Thymus (tissue), 11 donors: ENCODE measurements at regions not wholly inside any gene's neighbourhood (a gene's known extent, or its start where the extent isn't known, plus 50 kb on each side); places are given as distances from the start of the nearest gene placed in this dataset.

Experiments used
- DNase-seq, 9 donors: peaks; one replicate each; pipeline ENCODE4 v3.0.0-alpha.2; 2013; ENCODE audit warnings: low spot score in 9 of 9, low read depth in 6 of 9, missing footprints in 1 of 9
- H3K27ac ChIP-seq, 2 donors: one replicate each; pipeline ENCODE4 v1.5.1; 2013; ENCODE audit warnings: control low read depth in 1 of 2, low read depth in 1 of 2, low read length in 1 of 2, mild to moderate bottlenecking in 1 of 2, moderate library complexity in 1 of 2
- H3K27me3 ChIP-seq, 2 donors: one replicate each; pipeline ENCODE4 v1.5.1; 2013; ENCODE audit warnings: low read length in 1 of 2; ENCODE audit not compliant: control insufficient read depth in 2 of 2, insufficient read depth in 1 of 2
- H3K36me3 ChIP-seq, 2 donors: one replicate each; pipeline ENCODE4 v1.5.1; 2013; ENCODE audit warnings: low read length in 1 of 2, mild to moderate bottlenecking in 1 of 2, moderate library complexity in 1 of 2; ENCODE audit not compliant: control insufficient read depth in 2 of 2, insufficient read depth in 2 of 2
- H3K4me1 ChIP-seq, 2 donors: one replicate each; pipeline ENCODE4 v1.5.1; 2013; ENCODE audit warnings: low read length in 2 of 2; ENCODE audit not compliant: control insufficient read depth in 2 of 2, insufficient read depth in 2 of 2
- H3K4me3 ChIP-seq, 2 donors: one replicate each; pipeline ENCODE4 v1.5.1; 2013; ENCODE audit warnings: low read length in 2 of 2, control low read depth in 1 of 2, mild to moderate bottlenecking in 1 of 2
- H3K9me3 ChIP-seq, 2 donors: one replicate each; pipeline ENCODE4 v1.5.1; 2013; ENCODE audit warnings: low read length in 1 of 2, mild to moderate bottlenecking in 1 of 2; ENCODE audit not compliant: control insufficient read depth in 2 of 2, insufficient read depth in 1 of 2
- WGBS: extraction: QIAGEN DNeasy Blood & Tissue Kit; methylation state at CpG from one replicate; pipeline ENCODE4 v1.1.7; 2013; 5-methylcytosine and 5-hydroxymethylcytosine counted together
- donor health status: healthy.

DNA sequence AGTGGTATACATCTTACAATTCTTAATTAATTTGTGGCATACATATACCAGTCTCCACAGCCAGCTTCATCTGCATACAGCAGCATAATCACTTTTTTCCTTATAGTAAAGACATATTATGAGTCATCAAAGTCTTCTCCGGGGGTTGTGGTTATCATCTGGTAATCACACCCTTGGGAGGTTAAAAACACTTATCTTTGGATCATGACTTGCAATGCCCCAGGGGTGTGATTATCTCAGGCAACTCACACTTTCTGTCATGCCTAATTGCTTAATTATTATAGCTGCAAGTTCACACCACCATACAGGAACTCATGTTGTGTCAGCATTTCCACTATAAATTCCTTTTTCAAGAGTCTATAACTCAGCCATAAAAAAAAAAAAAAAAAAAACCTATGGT lies 218.4 kb downstream of the ANXA1 start:
- Histone ChIP-seq H3K36me3 (no peaks in the 10 kb centered on the region), H3K4me3 (no peak overlapping the region), H3K9me3 (no peaks in the 10 kb centered on the region), H3K27me3 (no peaks in the 10 kb centered on the region), H3K27ac (no peak overlapping the region), H3K4me1 (no peaks in the 10 kb centered on the region)
- WGBS = 43% methylated on average over 1 of the region's 1 CpG
- DNase-seq = no peak

DNA sequence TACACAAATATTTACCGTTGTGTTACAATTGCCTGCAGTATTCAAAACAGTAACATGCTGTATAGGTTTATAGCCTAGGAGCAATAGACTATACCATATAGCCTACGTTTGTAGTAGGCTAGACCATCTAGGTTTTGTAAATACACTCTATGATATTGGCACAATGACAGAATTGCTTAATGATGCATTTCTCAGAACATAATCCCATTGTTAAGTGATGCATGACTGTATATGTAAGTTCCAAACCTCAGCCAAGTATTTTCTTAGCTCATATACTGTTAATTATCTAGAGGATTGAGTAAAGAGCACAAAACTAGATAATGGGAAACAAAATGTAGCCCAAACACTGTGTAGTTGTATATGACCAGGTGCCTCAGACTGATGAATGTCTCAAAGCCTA lies 220.1 kb downstream of the ANXA1 start:
- Histone ChIP-seq H3K9me3 (no peaks in the 10 kb centered on the region), H3K4me3 (no peak overlapping the region), H3K4me1 (no peaks in the 10 kb centered on the region), H3K27ac (no peak overlapping the region), H3K27me3 (no peaks in the 10 kb centered on the region), H3K36me3 (no peaks in the 10 kb centered on the region)
- WGBS = 42% methylated on average over 2 of the region's 2 CpGs
- DNase-seq = no peak

DNA sequence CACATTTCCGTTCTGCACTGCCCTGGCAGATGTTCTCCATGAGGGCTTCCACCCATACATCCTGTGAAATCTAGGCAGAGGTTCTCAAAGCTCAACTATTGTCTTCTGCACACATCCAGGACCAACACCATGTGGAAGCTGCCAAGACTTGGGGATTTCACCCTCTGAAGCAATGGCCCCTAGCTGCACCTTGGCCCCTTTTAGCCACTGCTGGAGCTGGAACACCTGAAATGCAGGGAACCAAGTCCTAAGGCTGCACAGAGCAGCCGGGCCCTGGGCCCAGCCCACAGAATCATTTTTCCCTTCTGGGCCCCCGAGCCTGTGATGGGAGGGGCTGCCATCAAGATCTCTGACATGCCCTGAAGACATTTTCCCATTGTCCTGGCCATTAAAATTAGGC lies 228.7 kb downstream of the ANXA1 start:
- Histone ChIP-seq H3K9me3 (no peaks in the 10 kb centered on the region), H3K27me3 (no peaks in the 10 kb centered on the region), H3K36me3 (no peaks in the 10 kb centered on the region), H3K4me3 (no peak overlapping the region), H3K4me1 (no peaks in the 10 kb centered on the region), H3K27ac (no peak overlapping the region)
- DNase-seq = no peak
- 76% methylated on average over 3 of the region's 3 CpGs for WGBS

DNA sequence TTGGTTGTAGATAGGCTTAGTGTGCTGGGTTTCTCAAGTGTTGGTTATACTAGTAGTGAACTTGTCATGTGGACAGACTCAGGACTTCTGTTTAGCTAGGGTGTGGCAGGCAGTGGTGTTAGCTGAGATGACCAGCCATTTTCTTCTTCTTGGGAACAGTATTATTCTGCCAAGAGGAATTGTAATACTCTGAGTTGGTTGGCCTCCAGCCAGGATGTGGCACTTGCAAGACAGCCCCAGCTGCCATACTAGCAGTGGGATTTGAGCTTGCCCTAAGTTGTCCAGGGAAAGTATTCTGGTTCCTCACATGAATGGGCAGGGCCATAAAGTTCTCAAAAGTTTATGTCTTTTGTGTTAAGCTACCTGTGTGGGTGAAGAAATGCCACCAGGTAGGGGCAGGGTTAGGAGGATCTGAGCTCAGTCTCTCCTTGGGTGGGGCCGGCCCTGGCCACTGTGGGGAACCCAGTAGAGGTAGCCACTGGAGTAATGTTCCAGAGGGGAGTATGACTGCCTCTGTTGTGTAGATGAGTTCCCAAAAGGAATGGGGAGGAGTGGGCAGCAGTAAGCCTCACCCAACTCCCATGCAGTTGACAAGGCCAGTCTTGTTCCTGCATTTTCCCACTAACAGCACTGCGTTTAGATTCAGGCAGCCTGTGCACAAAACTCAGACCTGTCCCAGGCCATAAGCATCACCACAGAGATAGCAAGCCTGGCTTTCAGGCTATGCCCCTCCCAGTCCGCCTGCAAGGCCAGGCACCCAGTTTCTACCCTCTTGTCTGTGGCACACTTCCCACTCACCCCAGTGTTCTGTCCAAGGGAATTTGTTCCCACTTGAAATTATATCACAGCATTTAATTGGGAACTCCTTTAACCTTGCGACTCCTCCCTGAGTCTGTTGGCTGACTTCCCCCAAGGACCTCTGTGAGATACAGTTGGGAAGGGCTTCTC lies 250.7 kb downstream of the ANXA1 start:
- no peak overlapping the region for H3K27ac ChIP-seq
- 97% methylated on average over 4 of the region's 4 CpGs for WGBS
- no peaks in the 10 kb centered on the region for H3K27me3 ChIP-seq
- H3K4me3 ChIP-seq = no peak overlapping the region
- no peaks in the 10 kb centered on the region for H3K4me1 ChIP-seq
- DNase-seq = no peak
- H3K9me3 ChIP-seq = no peaks in the 10 kb centered on the region
- no peaks in the 10 kb centered on the region for H3K36me3 ChIP-seq

DNA sequence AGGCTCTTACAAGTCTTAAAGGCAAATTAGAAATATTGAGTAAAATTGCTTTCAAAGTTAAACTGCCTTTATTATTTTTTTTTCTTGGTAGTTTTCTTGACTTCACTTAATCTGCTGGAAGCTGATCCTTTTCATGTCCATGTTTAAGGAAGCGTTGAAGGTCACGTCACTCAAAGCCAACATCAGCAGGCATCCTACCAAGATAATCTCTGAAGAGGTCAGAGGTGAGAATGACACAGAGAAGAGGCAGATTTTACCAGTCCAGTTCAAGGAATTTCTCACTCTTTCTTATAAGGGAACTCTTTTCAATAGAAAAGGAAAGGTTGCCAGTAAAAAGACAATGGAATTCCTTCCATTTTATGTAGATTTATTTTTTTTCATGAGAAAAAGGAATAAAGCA lies 259.8 kb downstream of the ANXA1 start:
- Histone ChIP-seq H3K27ac (no peak overlapping the region), H3K27me3 (no peaks in the 10 kb centered on the region), H3K36me3 (no peaks in the 10 kb centered on the region), H3K4me1 (no peaks in the 10 kb centered on the region), H3K9me3 (no peaks in the 10 kb centered on the region), H3K4me3 (no peak overlapping the region)
- 90% methylated on average over 2 of the region's 2 CpGs for WGBS
- no peak for DNase-seq

DNA sequence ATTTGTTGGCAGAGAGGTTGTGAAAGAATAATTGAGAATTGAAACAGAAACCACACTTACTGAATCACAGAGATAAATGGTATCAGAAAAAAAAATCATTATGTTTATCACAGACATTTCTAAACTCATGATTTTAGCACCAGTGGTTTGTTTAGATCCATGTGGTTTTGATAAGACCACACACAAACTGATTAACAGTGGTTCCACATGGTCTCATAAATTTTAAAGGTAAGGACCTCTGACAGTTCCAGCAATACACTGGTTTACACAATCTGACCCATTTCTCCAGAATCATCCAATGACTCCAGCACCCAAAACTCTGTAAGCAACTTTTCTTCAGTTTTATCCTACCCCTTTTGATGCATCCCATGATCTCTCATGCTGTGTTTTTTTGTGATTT lies 261.2 kb downstream of the ANXA1 start:
- Histone ChIP-seq H3K27ac (no peak overlapping the region), H3K36me3 (no peaks in the 10 kb centered on the region), H3K27me3 (no peaks in the 10 kb centered on the region), H3K4me3 (no peak overlapping the region), H3K4me1 (no peaks in the 10 kb centered on the region), H3K9me3 (no peaks in the 10 kb centered on the region)
- no peak for DNase-seq

DNA sequence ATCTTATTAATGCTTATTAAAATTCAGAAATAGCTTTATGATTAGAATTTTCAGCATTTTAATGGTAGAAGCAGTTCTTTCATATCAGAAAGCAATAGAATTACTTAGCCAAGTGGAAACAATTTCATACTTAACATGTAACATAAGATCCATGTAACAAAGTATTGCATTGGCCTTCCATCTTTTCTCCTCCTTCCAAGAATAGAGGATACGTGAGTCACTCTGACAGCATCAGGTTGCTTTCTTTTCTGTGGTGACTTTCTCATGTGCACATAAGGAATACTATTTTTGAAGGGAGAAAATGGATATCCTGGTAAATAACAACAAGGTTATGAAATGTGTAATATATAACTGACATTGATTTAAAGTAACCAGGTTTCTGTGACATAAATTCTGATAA lies 272.2 kb downstream of the ANXA1 start:
- WGBS = 90% methylated on average over 1 of the region's 1 CpG
- Histone ChIP-seq H3K27ac (no peak overlapping the region), H3K4me3 (no peak overlapping the region), H3K9me3 (no peaks in the 10 kb centered on the region), H3K4me1 (no peaks in the 10 kb centered on the region), H3K36me3 (no peaks in the 10 kb centered on the region), H3K27me3 (no peaks in the 10 kb centered on the region)
- no peak for DNase-seq

DNA sequence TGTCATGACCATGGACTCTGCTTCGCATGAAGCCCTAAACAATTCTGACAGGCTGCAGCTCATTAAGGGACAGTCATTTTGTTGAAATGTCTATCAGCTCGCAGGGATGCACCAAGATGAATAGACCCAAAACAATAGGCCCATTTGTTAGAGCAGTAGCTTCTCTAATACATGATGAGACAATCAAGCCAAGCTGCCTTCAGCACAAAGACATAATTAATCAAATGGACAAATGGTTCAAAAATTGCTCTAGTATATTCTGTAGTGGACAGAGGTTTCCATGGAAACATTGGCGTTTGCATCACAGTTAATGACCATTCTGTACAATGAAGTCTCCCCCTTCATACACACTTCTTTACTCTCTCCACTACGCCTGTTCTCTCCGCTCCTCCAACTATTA lies 274.6 kb downstream of the ANXA1 start:
- Histone ChIP-seq H3K27me3 (no peaks in the 10 kb centered on the region), H3K9me3 (no peaks in the 10 kb centered on the region), H3K4me1 (no peaks in the 10 kb centered on the region), H3K36me3 (no peaks in the 10 kb centered on the region), H3K27ac (no peak overlapping the region), H3K4me3 (no peak overlapping the region)
- WGBS = 72% methylated on average over 5 of the region's 5 CpGs
- DNase-seq = no peak

DNA sequence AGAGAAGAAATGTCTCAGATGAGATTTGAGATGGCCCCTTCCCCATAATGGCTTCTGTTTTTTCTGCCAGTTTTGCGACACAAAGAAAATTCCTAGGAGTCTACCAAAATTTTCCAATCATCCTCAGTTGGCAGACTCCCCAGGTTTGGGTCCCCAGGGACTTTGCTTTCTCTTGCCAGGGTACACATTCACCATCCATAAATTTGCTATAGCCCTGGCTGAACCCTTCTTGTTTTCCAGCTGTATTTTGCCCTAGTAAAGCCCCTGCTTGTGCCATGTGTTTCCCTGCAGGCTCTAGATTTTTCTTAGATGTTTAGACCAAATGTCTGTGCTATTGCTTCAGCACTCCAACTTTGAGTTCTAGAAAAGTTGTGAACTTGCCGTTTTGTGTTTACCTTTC lies 283.2 kb downstream of the ANXA1 start:
- H3K27ac ChIP-seq = no peak overlapping the region
- H3K27me3 ChIP-seq = no peaks in the 10 kb centered on the region
- H3K9me3 ChIP-seq = no peaks in the 10 kb centered on the region
- H3K4me3 ChIP-seq = no peak overlapping the region
- WGBS = 91% methylated on average over 2 of the region's 2 CpGs
- no peaks in the 10 kb centered on the region for H3K4me1 ChIP-seq
- no peak for DNase-seq
- no peaks in the 10 kb centered on the region for H3K36me3 ChIP-seq
